GM10248 (cell line): ENCODE measurements at regions not wholly inside any gene's neighbourhood (a gene's known extent, or its start where the extent isn't known, plus 50 kb on each side); places are given as distances from the start of the nearest gene placed in this dataset.

Source experiments
- CTCF ChIA-PET: fragments of 300-600 bp; sonication (Branson Sonifier 250); formaldehyde crosslinking; extraction: SDS; loops from one replicate; lab custom pipeline; 2021; ENCODE audit warnings: antibody characterized with exemption; lab: Yijun Ruan, JAX
- POLR2A ChIA-PET: fragments of 350-650 bp; sonication (Branson Sonifier 250); formaldehyde crosslinking; extraction: SDS; loops from one replicate; lab custom pipeline; 2020; ENCODE audit warnings: antibody characterized with exemption; lab: Yijun Ruan, JAX
- DNase-seq: peaks from one replicate; pipeline ENCODE4 v3.0.0; 2012; ENCODE audit errors: extremely low spot score
- TF ChIP-seq, protein P1 (sequence below): IDR thresholded peaks from 2 replicates; pipeline ENCODE4 v1.5.1; 2012; ENCODE audit warnings: mild to moderate bottlenecking, low read depth; ENCODE audit errors: extremely low read depth, missing control alignments, control extremely low read depth

DNA sequence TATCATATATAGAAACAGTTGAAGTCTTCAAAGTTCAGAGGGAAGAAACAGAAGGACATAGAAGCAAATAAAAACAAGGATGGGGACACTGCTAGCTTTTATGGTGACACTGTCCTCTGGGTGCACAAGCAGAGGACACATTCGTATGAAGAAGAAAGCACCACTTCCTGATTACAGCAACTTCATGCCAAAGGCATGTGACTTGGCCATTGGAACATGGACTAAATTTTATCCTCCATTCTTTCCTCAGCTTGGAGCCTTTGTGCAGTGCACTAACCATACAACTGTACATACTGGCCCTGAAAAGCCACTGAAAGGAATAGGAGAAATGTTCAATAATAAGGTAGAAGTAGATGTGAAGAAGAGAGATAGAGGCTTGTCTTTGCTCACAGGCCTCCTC, 223.3 kb downstream of the MTX2 start:
- DNase-seq, result no peak
- TF ChIP-seq, protein P1, sequence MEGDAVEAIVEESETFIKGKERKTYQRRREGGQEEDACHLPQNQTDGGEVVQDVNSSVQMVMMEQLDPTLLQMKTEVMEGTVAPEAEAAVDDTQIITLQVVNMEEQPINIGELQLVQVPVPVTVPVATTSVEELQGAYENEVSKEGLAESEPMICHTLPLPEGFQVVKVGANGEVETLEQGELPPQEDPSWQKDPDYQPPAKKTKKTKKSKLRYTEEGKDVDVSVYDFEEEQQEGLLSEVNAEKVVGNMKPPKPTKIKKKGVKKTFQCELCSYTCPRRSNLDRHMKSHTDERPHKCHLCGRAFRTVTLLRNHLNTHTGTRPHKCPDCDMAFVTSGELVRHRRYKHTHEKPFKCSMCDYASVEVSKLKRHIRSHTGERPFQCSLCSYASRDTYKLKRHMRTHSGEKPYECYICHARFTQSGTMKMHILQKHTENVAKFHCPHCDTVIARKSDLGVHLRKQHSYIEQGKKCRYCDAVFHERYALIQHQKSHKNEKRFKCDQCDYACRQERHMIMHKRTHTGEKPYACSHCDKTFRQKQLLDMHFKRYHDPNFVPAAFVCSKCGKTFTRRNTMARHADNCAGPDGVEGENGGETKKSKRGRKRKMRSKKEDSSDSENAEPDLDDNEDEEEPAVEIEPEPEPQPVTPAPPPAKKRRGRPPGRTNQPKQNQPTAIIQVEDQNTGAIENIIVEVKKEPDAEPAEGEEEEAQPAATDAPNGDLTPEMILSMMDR, result no peak
- POLR2A ChIA-PET, result no interaction called here
- CTCF ChIA-PET, result no interaction called here

DNA sequence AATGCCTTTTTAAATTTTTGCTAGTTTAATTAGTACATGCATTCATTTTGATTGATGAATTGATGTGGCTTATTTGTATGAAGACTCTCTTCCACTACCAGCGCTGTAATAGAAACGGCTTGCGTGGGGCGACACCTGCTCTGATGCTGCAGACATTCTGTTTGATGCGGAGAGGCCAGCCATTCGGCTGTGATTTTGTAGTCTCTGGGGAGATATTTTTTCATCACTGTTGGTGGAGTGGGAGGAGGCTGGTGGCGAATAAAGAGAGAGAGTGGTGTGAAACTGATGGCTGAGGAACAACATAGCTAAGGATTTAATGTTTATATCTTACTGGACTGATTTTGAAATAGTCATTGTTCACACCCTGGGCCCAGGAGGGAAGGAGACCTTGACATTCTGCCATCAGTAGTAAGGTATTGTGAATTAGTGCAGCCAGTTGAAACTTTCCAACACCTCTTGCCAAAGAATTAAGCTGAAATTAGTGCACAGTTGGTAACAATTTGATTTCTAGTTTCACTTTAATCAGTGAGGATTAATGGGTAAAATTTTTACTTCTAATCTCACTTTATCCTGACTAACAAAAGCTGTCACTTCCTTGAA, 224.1 kb downstream of the MTX2 start:
- ChIA-PET POLR2A (no interaction called here), CTCF (interaction anchor here (0.8 to 1.5 kb wide), 2 partner anchors 39 to 61 kb away, joined by 3 to 5 read pairs; no protein-coding TSS in a partner anchor)
- TF ChIP-seq, protein P1, result no peak
- DNase-seq, result peak; percentile 15

DNA sequence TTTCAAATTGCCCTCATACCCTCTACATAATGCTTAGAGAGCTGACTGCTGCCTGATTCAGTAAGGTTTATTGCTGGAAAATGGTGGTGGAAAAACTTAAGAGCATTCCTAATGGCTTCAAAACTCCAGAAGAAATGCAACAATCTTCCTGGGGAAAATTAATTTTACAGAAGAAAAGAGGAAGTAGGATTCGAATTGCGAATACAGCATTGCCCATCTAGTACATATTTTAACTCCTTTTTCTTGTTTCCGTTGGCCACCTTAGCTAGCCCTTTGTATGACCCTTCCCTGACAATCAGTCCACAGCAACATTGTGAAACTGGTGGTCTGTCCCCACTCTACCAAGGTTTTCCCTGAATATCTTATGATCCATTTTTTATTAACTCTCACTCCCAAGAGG, 224.7 kb downstream of the MTX2 start:
- DNase-seq, result no peak
- TF ChIP-seq, protein P1, result no peak
- ChIA-PET POLR2A (no interaction called here), CTCF (interaction anchor here (0.8 to 1.5 kb wide), 2 partner anchors 39 to 60 kb away, joined by 3 to 5 read pairs; no protein-coding TSS in a partner anchor)

DNA sequence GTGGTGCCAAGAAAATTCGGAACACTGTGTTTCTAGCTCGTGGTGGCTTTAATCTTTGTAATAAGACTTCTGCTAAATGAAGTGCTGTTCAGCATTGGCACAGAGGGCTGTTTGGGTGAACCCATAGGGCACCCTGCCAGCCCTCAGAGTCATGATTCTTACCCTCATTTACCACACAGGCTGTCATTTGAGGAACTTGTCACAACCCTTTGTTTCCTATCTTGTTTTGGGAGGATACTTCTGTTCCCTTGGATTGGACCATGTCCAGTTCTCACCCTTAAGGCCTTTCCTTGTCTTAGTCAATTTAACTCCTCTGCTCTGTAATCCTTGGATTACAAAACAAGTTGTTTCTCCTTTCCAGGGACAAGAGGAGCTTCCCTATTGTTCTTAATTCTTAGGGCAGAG, 225.7 kb downstream of the MTX2 start:
- ChIA-PET POLR2A (no interaction called here), CTCF (interaction anchor here (1.0 kb wide), 1 partner anchor 9 kb away, joined by 4 read pairs; no protein-coding TSS in a partner anchor)
- no peak for DNase-seq
- TF ChIP-seq, protein P1, result no peak

DNA sequence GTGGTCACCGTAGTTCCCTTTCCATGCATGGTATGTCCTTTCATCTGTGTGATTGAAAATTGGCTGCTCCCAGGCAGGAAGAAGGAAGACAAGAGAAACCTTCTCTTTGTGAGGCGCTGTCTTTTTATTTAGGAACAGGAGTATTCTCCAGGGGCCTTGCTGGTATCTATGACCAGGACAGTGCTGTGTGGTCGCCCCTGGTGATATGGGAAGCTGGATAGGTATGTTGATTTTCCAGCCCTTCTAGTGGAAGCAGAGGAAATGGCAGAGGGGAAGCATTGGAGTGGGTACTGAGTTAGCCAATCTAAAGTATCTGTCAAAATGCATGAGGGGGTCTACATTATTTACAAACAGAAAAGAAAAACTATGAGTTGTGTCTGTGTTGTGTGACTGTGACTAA, 226.6 kb downstream of the MTX2 start:
- no peak for DNase-seq
- POLR2A ChIA-PET, result no interaction called here
- CTCF ChIA-PET, result interaction anchor here (1.0 kb wide), 2 partner anchors 10 to 356 kb away, joined by 3 to 4 read pairs; no protein-coding TSS in a partner anchor
- TF ChIP-seq, protein P1, result no peak

DNA sequence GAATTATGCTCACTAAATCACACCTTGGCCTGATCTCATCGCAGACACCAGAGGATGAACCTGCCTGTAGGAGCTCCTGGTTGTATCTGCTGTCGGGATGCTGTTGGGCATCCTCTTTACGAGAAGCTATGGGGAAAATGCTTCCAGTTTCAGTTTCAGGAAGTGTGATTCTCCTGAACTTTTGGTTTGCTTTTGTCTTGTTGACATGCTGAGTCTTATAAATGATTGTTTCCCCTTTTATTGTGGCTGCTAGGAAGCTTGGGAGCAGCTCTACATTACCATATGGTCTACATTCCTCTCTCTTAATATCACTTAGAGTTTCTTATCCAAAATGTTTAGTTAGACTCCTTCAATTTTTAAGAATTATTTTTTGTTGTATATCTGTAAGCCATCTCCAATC, 227.5 kb downstream of the MTX2 start:
- ChIA-PET POLR2A (no interaction called here), CTCF (interaction anchor here (1.0 to 2.1 kb wide), 3 partner anchors 42 to 357 kb away, joined by 3 to 6 read pairs (median 5); no protein-coding TSS in a partner anchor)
- TF ChIP-seq, protein P1, result no peak
- DNase-seq, result no peak

DNA sequence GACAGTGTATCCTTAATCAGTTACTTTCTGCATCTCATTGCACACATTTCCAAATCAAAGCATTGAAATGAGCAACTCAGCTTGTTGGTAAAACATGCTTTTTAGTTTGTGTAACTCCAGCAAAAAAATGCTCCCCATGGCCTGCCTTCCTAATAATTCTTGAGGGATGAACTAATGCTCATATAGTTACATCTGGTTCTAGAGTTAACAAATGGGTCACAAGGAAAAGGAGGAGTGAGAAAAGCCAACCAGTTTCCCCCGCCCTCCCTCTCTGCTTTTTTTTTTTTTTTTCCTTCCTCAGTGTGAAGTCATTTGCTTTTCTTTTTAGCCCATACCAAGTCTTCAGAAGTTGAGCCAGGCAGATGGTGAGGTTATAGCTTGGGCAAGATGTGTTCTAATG, 231.7 kb downstream of the MTX2 start:
- TF ChIP-seq, protein P1, result no peak
- DNase-seq, result no peak
- ChIA-PET POLR2A (no interaction called here), CTCF (interaction anchor here (0.8 to 1.7 kb wide), 2 partner anchors 46 to 360 kb away, joined by 3 to 5 read pairs; no protein-coding TSS in a partner anchor)
